Muscle layer of duodenum (tissue), 2 donors: ENCODE measurements at regions not wholly inside any gene's neighbourhood (a gene's known extent, or its start where the extent isn't known, plus 50 kb on each side); places are given as distances from the start of the nearest gene placed in this dataset.

ENCODE experiments used
- H3K27ac ChIP-seq: one replicate; pipeline ENCODE4 v1.7.0; 2013; ENCODE audit warnings: mild to moderate bottlenecking, low read length
- H3K27me3 ChIP-seq: one replicate; pipeline ENCODE4 v1.7.0; 2013; ENCODE audit warnings: low read depth, mild to moderate bottlenecking, control low read depth, low read length
- H3K36me3 ChIP-seq, 2 donors: one replicate each; pipeline ENCODE4 v1.7.0; 2013; ENCODE audit warnings: low read length in 2 of 2, control low read depth in 1 of 2, mild to moderate bottlenecking in 1 of 2; ENCODE audit not compliant: insufficient read depth in 2 of 2, control insufficient read depth in 1 of 2
- H3K4me1 ChIP-seq, 2 donors: one replicate each; pipeline ENCODE4 v1.7.0; 2013; ENCODE audit warnings: low read length in 2 of 2, mild to moderate bottlenecking in 2 of 2, control low read depth in 1 of 2, moderate library complexity in 1 of 2; ENCODE audit not compliant: insufficient read depth in 2 of 2, control insufficient read depth in 1 of 2
- H3K4me3 ChIP-seq, 2 donors: one replicate each; pipeline ENCODE4 v1.7.0; 2013; ENCODE audit warnings: low read length in 2 of 2, low read depth in 1 of 2, mild to moderate bottlenecking in 1 of 2
- H3K9me3 ChIP-seq, 2 donors: one replicate each; pipeline ENCODE4 v1.7.0; 2013; ENCODE audit warnings: low read length in 2 of 2, control low read depth in 1 of 2, mild to moderate bottlenecking in 1 of 2; ENCODE audit not compliant: control insufficient read depth in 1 of 2
- donor health status: healthy.

DNA sequence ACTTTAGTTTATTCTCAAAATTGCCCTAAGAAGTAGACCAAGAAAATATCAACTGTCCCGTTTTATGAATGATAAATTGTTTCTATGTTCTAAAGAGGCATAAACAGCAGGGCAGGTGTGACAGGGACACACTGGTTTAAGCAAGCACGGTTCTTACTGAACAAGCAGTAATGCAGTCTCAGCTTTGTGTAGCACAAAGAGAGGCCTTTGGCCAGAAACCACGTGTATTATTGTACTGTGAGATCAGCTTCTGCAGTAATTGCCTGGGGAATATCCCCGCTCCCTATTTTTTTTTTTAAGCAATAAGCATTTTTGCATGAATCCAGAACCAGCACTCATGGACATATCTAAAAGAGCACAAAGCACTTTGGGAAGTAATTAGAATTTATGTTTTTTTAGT lies 255.4 kb downstream of the WDR11 start:
- no peaks in the 10 kb centered on the region for H3K4me1 ChIP-seq
- H3K4me3 ChIP-seq: no peak overlapping the region
- no peaks in the 10 kb centered on the region for H3K9me3 ChIP-seq
- no peaks in the 10 kb centered on the region for H3K36me3 ChIP-seq
- H3K27ac ChIP-seq: no peak overlapping the region
- H3K27me3 ChIP-seq: no peaks in the 10 kb centered on the region

- Histone ChIP-seq H3K9me3 (no peaks in the 10 kb centered on the region), H3K36me3 (no peaks in the 10 kb centered on the region), H3K27me3 (no peaks in the 10 kb centered on the region), H3K4me3 (no peak overlapping the region), H3K4me1 (no peaks in the 10 kb centered on the region), H3K27ac (no peak overlapping the region)
Observed at GRCh38 chr10:121108051-121108450, 256.9 kb downstream of the WDR11 start.

DNA sequence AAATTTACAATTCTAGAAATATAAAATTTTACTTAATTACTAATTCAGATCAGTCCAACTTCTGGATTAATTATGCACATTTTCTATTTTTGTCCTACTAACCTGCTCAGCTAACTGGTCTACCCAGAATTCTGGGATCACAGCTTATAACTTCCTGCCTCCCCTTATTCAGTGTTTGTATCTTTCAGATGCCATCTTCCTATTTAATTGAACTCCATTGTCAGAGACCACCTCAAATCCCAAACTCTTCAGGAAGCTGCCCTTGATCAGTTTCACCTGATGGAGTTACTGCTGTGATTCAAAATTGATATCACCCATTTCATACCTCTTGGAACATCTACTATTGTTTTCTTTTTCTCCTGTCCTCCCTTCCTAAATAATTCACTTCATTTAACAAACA lies 259.2 kb downstream of the WDR11 start:
- H3K4me3 ChIP-seq: no peak overlapping the region
- no peaks in the 10 kb centered on the region for H3K4me1 ChIP-seq
- no peaks in the 10 kb centered on the region for H3K27me3 ChIP-seq
- H3K9me3 ChIP-seq: no peaks in the 10 kb centered on the region
- H3K36me3 ChIP-seq: no peaks in the 10 kb centered on the region
- no peak overlapping the region for H3K27ac ChIP-seq

- Histone ChIP-seq H3K9me3 (no peaks in the 10 kb centered on the region), H3K4me1 (no peaks in the 10 kb centered on the region), H3K36me3 (no peaks in the 10 kb centered on the region), H3K27me3 (no peaks in the 10 kb centered on the region), H3K27ac (no peak overlapping the region), H3K4me3 (no peak overlapping the region)
Observed at GRCh38 chr10:121112136-121112535, 261.0 kb downstream of the WDR11 start.

DNA sequence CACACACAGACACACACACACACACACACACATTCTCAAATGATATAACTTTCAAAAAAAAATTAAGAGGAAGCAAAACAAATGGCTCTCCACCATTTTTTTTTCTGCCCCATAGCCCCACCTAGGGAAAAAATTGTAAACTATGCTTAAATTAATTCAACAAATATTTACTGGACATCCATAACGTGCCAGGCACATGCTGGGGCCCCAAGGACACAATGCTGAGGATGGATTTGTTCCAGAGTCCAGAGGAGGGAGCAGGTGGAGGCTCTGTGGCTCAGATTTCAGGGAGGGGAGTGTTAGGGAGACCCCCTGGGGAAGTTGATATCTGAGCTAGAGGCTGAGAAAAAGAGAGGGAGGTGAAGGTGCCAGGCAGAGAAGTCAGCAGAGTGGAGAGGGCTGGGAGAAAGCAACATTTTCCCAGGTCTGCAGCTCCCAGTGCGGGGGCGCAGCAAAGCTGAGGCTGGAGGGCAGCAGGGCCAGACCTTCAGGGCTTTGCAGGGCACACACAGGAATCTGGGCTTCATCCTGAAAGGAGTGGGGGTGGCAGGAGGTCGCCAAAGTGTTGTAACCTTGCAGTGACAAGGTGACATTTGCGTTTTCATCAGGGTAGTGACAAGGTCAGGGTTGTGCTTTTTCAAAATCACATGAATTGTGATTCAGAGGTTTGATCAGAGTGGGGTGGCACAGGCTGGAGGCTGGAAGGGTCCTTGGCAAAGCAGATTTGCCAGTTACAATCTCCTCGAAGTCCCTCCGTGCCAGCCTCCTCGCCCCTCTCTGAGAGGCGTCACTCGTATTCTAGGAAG lies 261.6 kb downstream of the WDR11 start:
- Histone ChIP-seq H3K4me1 (no peaks in the 10 kb centered on the region), H3K9me3 (no peaks in the 10 kb centered on the region), H3K36me3 (no peaks in the 10 kb centered on the region), H3K4me3 (no peak overlapping the region), H3K27ac (no peak overlapping the region), H3K27me3 (no peaks in the 10 kb centered on the region)

DNA sequence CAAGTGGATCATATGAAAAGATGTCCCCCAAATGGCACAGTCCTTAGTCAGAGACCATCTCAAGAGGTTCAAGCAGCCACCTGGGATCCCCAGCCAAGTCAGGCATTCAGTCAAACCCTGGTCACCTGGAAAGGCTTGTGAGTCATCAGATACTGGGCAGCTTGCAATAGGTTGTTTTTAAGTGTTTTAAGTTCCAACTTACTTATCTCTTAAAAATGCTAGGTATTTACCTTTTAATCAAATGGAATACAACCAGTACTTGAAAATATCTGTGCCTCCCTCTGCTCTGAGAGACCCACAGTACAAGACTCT lies 262.2 kb downstream of the WDR11 start:
- Histone ChIP-seq H3K4me3 (no peak overlapping the region), H3K27ac (no peak overlapping the region), H3K27me3 (no peaks in the 10 kb centered on the region), H3K36me3 (no peaks in the 10 kb centered on the region), H3K4me1 (no peaks in the 10 kb centered on the region), H3K9me3 (no peaks in the 10 kb centered on the region)

DNA sequence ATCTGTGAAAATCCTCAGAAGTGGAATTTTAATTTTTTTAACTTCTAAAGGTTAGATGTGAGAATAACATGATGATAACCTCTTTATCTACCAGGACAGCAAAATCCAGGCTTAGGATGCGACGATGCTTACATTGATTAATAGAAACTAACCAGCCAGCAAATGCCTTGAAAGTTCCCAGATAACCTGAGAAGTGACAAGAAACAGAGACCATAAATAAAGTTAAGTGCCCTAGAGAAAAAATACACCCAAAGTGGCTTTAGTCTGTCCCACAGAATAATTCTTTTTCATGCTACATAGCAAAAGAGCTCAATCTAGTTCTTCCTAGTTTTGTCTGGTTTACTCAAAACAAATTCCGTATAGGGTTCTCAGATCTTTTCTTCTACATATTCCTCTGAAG lies 262.7 kb downstream of the WDR11 start:
- no peaks in the 10 kb centered on the region for H3K36me3 ChIP-seq
- H3K27ac ChIP-seq: no peak overlapping the region
- no peak overlapping the region for H3K4me3 ChIP-seq
- H3K27me3 ChIP-seq: no peaks in the 10 kb centered on the region
- no peaks in the 10 kb centered on the region for H3K9me3 ChIP-seq
- no peaks in the 10 kb centered on the region for H3K4me1 ChIP-seq

DNA sequence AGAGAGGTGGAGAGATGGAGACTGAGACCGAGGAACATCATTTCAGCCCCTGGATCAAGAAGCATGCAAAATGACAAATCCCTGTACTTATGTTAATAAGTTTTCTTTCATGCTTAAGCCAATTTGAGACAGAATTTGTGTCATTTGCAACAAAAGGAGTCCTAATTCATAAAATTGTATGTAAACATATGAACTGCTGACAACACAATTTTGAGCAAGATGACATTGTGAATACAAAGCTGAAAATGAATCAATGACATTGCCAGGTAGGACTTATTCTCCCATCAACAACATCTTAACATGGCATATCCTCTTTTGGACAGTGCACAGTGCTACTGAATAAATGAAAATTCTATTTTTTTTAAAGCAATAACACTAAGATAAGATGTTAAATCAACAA lies 264.0 kb downstream of the WDR11 start:
- no peaks in the 10 kb centered on the region for H3K36me3 ChIP-seq
- no peaks in the 10 kb centered on the region for H3K4me1 ChIP-seq
- H3K27me3 ChIP-seq: no peaks in the 10 kb centered on the region
- H3K9me3 ChIP-seq: no peaks in the 10 kb centered on the region
- no peak overlapping the region for H3K4me3 ChIP-seq
- H3K27ac ChIP-seq: no peak overlapping the region

GRCh38 chr10:121121462-121121861 lies 270.3 kb downstream of the WDR11 start:
- no peaks in the 10 kb centered on the region for H3K4me1 ChIP-seq
- no peak overlapping the region for H3K4me3 ChIP-seq
- H3K36me3 ChIP-seq: no peaks in the 10 kb centered on the region
- no peak overlapping the region for H3K27ac ChIP-seq
- H3K9me3 ChIP-seq: no peaks in the 10 kb centered on the region
- H3K27me3 ChIP-seq: no peaks in the 10 kb centered on the region

- Histone ChIP-seq H3K36me3 (no peaks in the 10 kb centered on the region), H3K27me3 (no peaks in the 10 kb centered on the region), H3K4me1 (no peaks in the 10 kb centered on the region), H3K4me3 (no peak overlapping the region), H3K27ac (no peak overlapping the region), H3K9me3 (no peaks in the 10 kb centered on the region)
Observed at GRCh38 chr10:121127151-121127906, 276.2 kb downstream of the WDR11 start.

- H3K9me3 ChIP-seq: no peaks in the 10 kb centered on the region
- no peaks in the 10 kb centered on the region for H3K27me3 ChIP-seq
- no peak overlapping the region for H3K4me3 ChIP-seq
- no peak overlapping the region for H3K27ac ChIP-seq
- no peaks in the 10 kb centered on the region for H3K36me3 ChIP-seq
- no peaks in the 10 kb centered on the region for H3K4me1 ChIP-seq
Observed at GRCh38 chr10:121128164-121128563, 277.0 kb downstream of the WDR11 start.

DNA sequence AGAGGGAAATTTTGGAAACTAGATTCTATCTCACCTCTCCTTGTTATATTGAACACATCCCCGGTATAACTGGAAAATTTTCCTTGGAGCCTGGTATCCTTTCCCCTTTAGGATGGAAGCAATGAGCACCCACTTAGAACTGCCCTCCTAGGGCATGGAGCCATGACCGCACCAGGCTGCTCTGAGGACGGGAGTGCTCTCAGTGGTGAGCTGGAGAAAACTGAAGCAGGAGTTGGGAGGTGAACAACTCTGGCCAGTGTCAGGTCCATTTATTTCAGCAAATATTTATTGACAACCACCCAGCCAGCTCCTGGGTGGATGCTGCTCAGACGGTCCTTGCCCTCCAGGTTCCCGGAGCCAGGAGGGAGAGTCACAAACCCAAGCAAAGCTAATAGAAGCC lies 278.1 kb downstream of the WDR11 start:
- no peak overlapping the region for H3K27ac ChIP-seq
- H3K4me3 ChIP-seq: no peak overlapping the region

More for the DNA sequence above, 278.1 kb downstream of the WDR11 start:
- Histone ChIP-seq H3K9me3 (no peaks in the 10 kb centered on the region), H3K36me3 (no peaks in the 10 kb centered on the region), H3K27me3 (no peaks in the 10 kb centered on the region), H3K4me1 (no peaks in the 10 kb centered on the region)
